ENCODE measurements at regions not wholly inside any gene's neighbourhood (a gene's known extent, or its start where the extent isn't known, plus 50 kb on each side); places are given as distances from the start of the nearest gene placed in this dataset.

DNA sequence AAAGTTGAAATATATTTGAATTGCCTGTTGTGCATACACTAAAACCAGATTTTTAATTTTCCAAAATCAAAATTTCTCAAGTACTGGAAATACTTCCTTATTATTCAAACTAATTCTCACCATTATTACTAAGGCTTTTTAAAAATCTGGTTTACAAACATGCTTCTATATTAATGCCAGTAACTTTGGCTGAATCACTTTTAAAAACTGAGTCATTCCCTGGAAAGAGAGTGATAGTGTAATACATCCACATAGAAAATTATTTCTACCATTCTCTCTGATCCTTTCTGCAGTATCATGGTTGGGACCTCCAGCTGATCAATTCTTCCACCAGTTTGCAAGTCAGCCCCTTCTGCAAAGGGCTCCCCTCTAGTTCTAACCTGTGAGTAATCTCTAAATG lies 165.3 kb upstream of the FAM241A start:
- Mint-ChIP-seq H3K9me3 (ENCODE audit: low read depth) (peaks cover 8% of the 10 kb centered on the region), H3K27ac (ENCODE audit: unreplicated experiment) (no peak overlapping the region), H3K36me3 (ENCODE audit: low read depth) (no peaks in the 10 kb centered on the region), H3K27me3 (ENCODE audit: low read depth) (peaks cover 19% of the 10 kb centered on the region), H3K4me1 (ENCODE audit: low read depth) (no peaks in the 10 kb centered on the region), H3K4me3 (ENCODE audit: unreplicated experiment) (no peak overlapping the region)
- no peak for DNase-seq (ENCODE audit: low spot score)
- no peak for TF ChIP-seq CTCF (IDR thresholded peaks at IDR 0.05)

DNA sequence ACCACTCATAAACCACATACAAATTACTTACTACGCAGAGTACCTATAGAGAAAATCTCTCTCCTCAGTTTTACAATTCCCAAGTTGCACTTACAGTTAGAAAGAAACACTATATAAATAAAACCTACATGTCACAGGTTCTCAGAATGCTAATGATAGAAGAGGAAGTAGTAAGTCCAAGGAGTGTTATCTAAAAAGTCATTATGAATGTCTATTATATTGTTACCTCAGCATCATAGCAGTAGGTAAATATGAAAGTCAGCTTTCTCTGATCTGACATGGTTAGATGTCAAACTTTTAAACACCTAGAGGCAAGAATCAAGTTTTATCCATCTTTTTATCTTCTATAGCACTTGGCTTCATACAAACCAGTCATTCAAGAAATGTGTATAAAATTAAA lies 163.2 kb upstream of the FAM241A start:
- Mint-ChIP-seq H3K4me3 (ENCODE audit: unreplicated experiment) (no peak overlapping the region), H3K4me1 (ENCODE audit: low read depth) (no peaks in the 10 kb centered on the region), H3K9me3 (ENCODE audit: low read depth) (no peaks in the 10 kb centered on the region), H3K36me3 (ENCODE audit: low read depth) (no peaks in the 10 kb centered on the region), H3K27ac (ENCODE audit: unreplicated experiment) (no peak overlapping the region), H3K27me3 (ENCODE audit: low read depth) (peaks cover 30% of the 10 kb centered on the region)
- DNase-seq (ENCODE audit: low spot score): no peak
- TF ChIP-seq CTCF (IDR thresholded peaks at IDR 0.05): no peak

DNA sequence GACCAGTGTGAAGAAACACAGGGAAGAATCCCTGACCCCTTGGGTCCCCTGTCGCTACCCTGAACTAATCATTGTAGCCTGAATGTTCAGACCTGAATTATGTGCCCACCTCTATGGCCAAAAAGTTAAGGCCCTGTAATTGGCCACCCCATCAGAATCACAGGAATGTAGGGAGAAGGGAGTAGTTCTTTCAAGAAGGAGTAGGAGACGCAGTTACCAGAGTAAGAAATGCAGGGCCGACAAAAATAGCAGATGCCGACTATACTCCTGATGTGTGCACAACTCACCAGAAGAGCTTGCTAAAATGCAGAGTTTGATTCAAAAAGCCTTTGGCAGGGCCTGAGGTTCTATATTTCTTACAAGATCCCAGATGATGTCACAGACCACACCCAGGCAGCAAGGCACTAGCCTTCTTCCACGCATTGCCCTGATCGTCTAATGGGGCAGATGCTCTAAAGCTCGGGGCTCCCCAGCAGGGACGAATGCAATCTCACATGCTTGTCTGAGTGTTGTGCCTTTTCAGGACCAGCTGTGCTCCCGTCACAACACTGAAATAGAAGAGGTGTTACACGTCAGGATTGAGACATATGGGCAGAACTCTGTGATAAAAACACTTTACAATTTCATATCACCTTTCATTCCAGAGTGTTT lies 161.0 kb upstream of the FAM241A start:
- Mint-ChIP-seq H3K27ac (ENCODE audit: unreplicated experiment) (no peak overlapping the region), H3K36me3 (ENCODE audit: low read depth) (no peaks in the 10 kb centered on the region), H3K27me3 (ENCODE audit: low read depth) (peaks cover 31% of the 10 kb centered on the region), H3K4me1 (ENCODE audit: low read depth) (no peaks in the 10 kb centered on the region), H3K9me3 (ENCODE audit: low read depth) (no peaks in the 10 kb centered on the region), H3K4me3 (ENCODE audit: unreplicated experiment) (no peak overlapping the region)
- DNase-seq (ENCODE audit: low spot score): peak; percentile 35
- TF ChIP-seq CTCF (IDR thresholded peaks at IDR 0.05): no peak

- DNase-seq (ENCODE audit: low spot score): no peak
- Mint-ChIP-seq H3K27ac (ENCODE audit: unreplicated experiment) (no peak overlapping the region), H3K27me3 (ENCODE audit: low read depth) (peaks cover 30% of the 10 kb centered on the region), H3K4me1 (ENCODE audit: low read depth) (no peaks in the 10 kb centered on the region), H3K36me3 (ENCODE audit: low read depth) (no peaks in the 10 kb centered on the region), H3K4me3 (ENCODE audit: unreplicated experiment) (no peak overlapping the region), H3K9me3 (ENCODE audit: low read depth) (no peaks in the 10 kb centered on the region)
- no peak for TF ChIP-seq CTCF (IDR thresholded peaks at IDR 0.05)
Measured at GRCh38 chr4:111985426-111985825, 159.8 kb upstream of the FAM241A start.

DNA sequence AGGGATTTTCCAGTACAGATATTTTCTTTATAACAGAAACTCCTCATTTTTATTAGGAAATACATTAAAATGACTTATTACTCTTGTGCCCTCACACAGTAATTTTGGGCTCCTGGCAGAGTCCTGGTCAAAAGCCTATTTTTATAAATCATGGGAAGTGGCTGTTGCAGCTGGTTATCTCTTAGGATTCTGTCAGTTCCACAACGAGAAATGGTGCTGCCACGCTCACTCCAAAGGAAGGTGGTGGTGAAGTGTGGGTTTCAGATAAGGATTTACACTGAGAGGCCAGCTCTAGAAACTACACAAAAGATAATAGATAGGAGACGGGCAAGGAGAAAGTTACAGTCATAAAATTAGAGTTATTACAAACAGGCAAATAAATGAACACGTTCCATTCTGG lies 159.2 kb upstream of the FAM241A start:
- Mint-ChIP-seq H3K4me3 (ENCODE audit: unreplicated experiment) (no peak overlapping the region), H3K27me3 (ENCODE audit: low read depth) (peaks cover 30% of the 10 kb centered on the region), H3K27ac (ENCODE audit: unreplicated experiment) (no peak overlapping the region), H3K4me1 (ENCODE audit: low read depth) (no peaks in the 10 kb centered on the region), H3K9me3 (ENCODE audit: low read depth) (no peaks in the 10 kb centered on the region), H3K36me3 (ENCODE audit: low read depth) (no peaks in the 10 kb centered on the region)
- TF ChIP-seq CTCF (IDR thresholded peaks at IDR 0.05): no peak
- DNase-seq (ENCODE audit: low spot score): no peak
